ENCODE measurements at regions not wholly inside any gene's neighbourhood (a gene's known extent, or its start where the extent isn't known, plus 50 kb on each side); places are given as distances from the start of the nearest gene placed in this dataset.

GRCh38 chr2:121044412-121044811, 240.6 kb downstream of the TFCP2L1 start:
- TF ChIP-seq CTCF (conservative IDR thresholded peaks at IDR 0.05 in 1 of 2, IDR thresholded peaks at IDR 0.05 in 1 of 2; ENCODE audit: extremely low read depth in 1 of 2, insufficient read depth in 1 of 2, low read depth in 1 of 2, low read length in 2 of 2) (peak in 1 of 2 donors; percentile 33), EZH2 (IDR thresholded peaks at IDR 0.05; ENCODE audit: borderline replicate concordance, low read length) (no peak)

All from mammary epithelial cell (primary cell).